ENCODE measurements at regions not wholly inside any gene's neighbourhood (a gene's known extent, or its start where the extent isn't known, plus 50 kb on each side); places are given as distances from the start of the nearest gene placed in this dataset.

DNA sequence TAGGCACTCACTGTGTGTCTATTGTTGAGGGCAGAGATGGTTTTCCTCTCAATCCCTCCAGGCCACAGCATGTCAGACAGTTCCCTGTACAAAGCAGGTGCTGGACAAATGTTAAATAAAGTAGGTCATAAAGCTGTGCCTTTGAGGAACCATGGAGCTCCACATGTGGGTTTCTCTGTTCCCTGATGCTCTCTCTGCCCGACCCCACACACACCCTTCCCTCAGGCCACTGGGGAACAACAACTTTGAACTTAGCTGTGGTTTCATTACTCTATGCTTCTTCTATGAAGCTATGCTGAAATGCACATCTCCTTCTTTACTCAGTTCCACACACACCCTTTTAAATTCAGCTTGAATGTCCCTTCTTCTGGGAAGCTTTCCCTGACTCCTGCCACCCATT lies 415.3 kb downstream of the HRH4 start:
- Histone ChIP-seq H3K79me2 (ENCODE audit: control insufficient read depth, insufficient read depth, low read length) (no peaks in the 10 kb centered on the region), H3K4me3 (ENCODE audit: control extremely low read depth in 1 of 5, extremely low read depth in 1 of 5, insufficient read depth in 1 of 5, low read depth in 2 of 5, low read length in 4 of 5) (no peak overlapping the region), H3K27me3 (replicated peaks in 1 of 4; ENCODE audit: control extremely low read depth in 1 of 4, control insufficient read depth in 3 of 4, insufficient read depth in 4 of 4, low read length in 3 of 4) (peaks cover 0 to 6% (median 0%) of the 10 kb centered on the region in 4 experiments), H3K9ac (ENCODE audit: low read length) (no peak overlapping the region), H2AFZ (ENCODE audit: insufficient read depth, low read depth, low read length, poor library complexity, severe bottlenecking) (no peak overlapping the region), H3K9me3 (ENCODE audit: control extremely low read depth in 1 of 3, control insufficient read depth in 2 of 3, insufficient read depth in 1 of 3, low read length in 2 of 3) (no peaks in the 10 kb centered on the region), H4K20me1 (ENCODE audit: control insufficient read depth, insufficient read depth, low read length, poor library complexity, severe bottlenecking) (no peaks in the 10 kb centered on the region), H3K4me1 (ENCODE audit: control insufficient read depth in 2 of 2, insufficient read depth in 2 of 2, low read length in 2 of 2) (no peaks in the 10 kb centered on the region), H3K36me3 (replicated peaks in 1 of 2; ENCODE audit: control extremely low read depth in 1 of 2, control insufficient read depth in 1 of 2, extremely low read depth in 1 of 2, insufficient read depth in 2 of 2, low read length in 1 of 2) (no peaks in the 10 kb centered on the region), H3K4me2 (replicated peaks; ENCODE audit: low read depth, low read length, poor library complexity, severe bottlenecking) (no peak overlapping the region), H3K27ac (ENCODE audit: low read length in 2 of 2) (no peak overlapping the region)
- Mint-ChIP-seq H3K9me3 (ENCODE audit: insufficient read depth) (no peaks in the 10 kb centered on the region), H3K4me1 (peaks cover 5% of the 10 kb centered on the region), H3K27me3 (peaks cover 28% of the 10 kb centered on the region), H3K4me3 (no peak overlapping the region), H3K27ac (no peak overlapping the region)
- ATAC-seq (ENCODE audit: low read depth) (no peak), DNase-seq (no peak)
- intact Hi-C loops (cut with micrococcal nuclease), result loop anchor here (5.0 to 10.0 kb wide), 2 partner anchors 89 to 477 kb away; partner anchors contain the start of gene ZNF521
- ChIA-PET CTCF (interaction anchor here (0.6 to 1.5 kb wide), 4 partner anchors 477 to 1133 kb away, joined by 3 to 4 read pairs (median 3); no protein-coding TSS in a partner anchor), POLR2A (no interaction called here)
- WGBS (ENCODE audit: insufficient coverage), result 0% methylated on average over 1 of the region's 1 CpG
- no peak for TF ChIP-seq EZH2 (IDR thresholded peaks at IDR 0.05; ENCODE audit: borderline replicate concordance, insufficient read depth, low read depth, low read length, poor library complexity, severe bottlenecking)
- TF ChIP-seq, protein P1, sequence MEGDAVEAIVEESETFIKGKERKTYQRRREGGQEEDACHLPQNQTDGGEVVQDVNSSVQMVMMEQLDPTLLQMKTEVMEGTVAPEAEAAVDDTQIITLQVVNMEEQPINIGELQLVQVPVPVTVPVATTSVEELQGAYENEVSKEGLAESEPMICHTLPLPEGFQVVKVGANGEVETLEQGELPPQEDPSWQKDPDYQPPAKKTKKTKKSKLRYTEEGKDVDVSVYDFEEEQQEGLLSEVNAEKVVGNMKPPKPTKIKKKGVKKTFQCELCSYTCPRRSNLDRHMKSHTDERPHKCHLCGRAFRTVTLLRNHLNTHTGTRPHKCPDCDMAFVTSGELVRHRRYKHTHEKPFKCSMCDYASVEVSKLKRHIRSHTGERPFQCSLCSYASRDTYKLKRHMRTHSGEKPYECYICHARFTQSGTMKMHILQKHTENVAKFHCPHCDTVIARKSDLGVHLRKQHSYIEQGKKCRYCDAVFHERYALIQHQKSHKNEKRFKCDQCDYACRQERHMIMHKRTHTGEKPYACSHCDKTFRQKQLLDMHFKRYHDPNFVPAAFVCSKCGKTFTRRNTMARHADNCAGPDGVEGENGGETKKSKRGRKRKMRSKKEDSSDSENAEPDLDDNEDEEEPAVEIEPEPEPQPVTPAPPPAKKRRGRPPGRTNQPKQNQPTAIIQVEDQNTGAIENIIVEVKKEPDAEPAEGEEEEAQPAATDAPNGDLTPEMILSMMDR (IDR thresholded peaks at IDR 0.05), result no peak

- Histone ChIP-seq H3K36me3 (replicated peaks in 1 of 2; ENCODE audit: control extremely low read depth in 1 of 2, control insufficient read depth in 1 of 2, extremely low read depth in 1 of 2, insufficient read depth in 2 of 2, low read length in 1 of 2) (no peaks in the 10 kb centered on the region), H3K27me3 (replicated peaks in 1 of 4; ENCODE audit: control extremely low read depth in 1 of 4, control insufficient read depth in 3 of 4, insufficient read depth in 4 of 4, low read length in 3 of 4) (peaks cover 0 to 6% (median 0%) of the 10 kb centered on the region in 4 experiments), H3K4me3 (ENCODE audit: control extremely low read depth in 1 of 5, extremely low read depth in 1 of 5, insufficient read depth in 1 of 5, low read depth in 2 of 5, low read length in 4 of 5) (no peak overlapping the region), H3K9ac (ENCODE audit: low read length) (no peak overlapping the region), H3K27ac (ENCODE audit: low read length in 2 of 2) (no peak overlapping the region), H4K20me1 (ENCODE audit: control insufficient read depth, insufficient read depth, low read length, poor library complexity, severe bottlenecking) (no peaks in the 10 kb centered on the region), H3K4me2 (replicated peaks; ENCODE audit: low read depth, low read length, poor library complexity, severe bottlenecking) (no peak overlapping the region), H3K79me2 (ENCODE audit: control insufficient read depth, insufficient read depth, low read length) (no peaks in the 10 kb centered on the region), H3K9me3 (ENCODE audit: control extremely low read depth in 1 of 3, control insufficient read depth in 2 of 3, insufficient read depth in 1 of 3, low read length in 2 of 3) (no peaks in the 10 kb centered on the region), H2AFZ (ENCODE audit: insufficient read depth, low read depth, low read length, poor library complexity, severe bottlenecking) (no peak overlapping the region), H3K4me1 (ENCODE audit: control insufficient read depth in 2 of 2, insufficient read depth in 2 of 2, low read length in 2 of 2) (no peaks in the 10 kb centered on the region)
- no peak for TF ChIP-seq EZH2 (IDR thresholded peaks at IDR 0.05; ENCODE audit: borderline replicate concordance, insufficient read depth, low read depth, low read length, poor library complexity, severe bottlenecking)
- TF ChIP-seq, protein P1 (IDR thresholded peaks at IDR 0.05), result no peak
- Mint-ChIP-seq H3K27ac (no peak overlapping the region), H3K4me1 (peaks cover 5% of the 10 kb centered on the region), H3K27me3 (peaks cover 26% of the 10 kb centered on the region), H3K9me3 (ENCODE audit: insufficient read depth) (no peaks in the 10 kb centered on the region), H3K4me3 (no peak overlapping the region)
- WGBS (ENCODE audit: insufficient coverage), result 79% methylated on average over 3 of the region's 5 CpGs
- ChIA-PET POLR2A (no interaction called here), CTCF (interaction anchor here (0.6 to 1.0 kb wide), 3 partner anchors 477 to 1133 kb away, joined by 3 read pairs; no protein-coding TSS in a partner anchor)
- DNase-seq (no peak), ATAC-seq (ENCODE audit: low read depth) (no peak)
- intact Hi-C loops (cut with micrococcal nuclease), result loop anchor here (5.0 to 10.0 kb wide), 2 partner anchors 89 to 476 kb away; partner anchors contain the start of gene ZNF521
Observed at GRCh38 chr18:24876266-24876665, 415.8 kb downstream of the HRH4 start.

Measured in B cell (primary cell).